ENCODE measurements at regions not wholly inside any gene's neighbourhood (a gene's known extent, or its start where the extent isn't known, plus 50 kb on each side); places are given as distances from the start of the nearest gene placed in this dataset.

DNA sequence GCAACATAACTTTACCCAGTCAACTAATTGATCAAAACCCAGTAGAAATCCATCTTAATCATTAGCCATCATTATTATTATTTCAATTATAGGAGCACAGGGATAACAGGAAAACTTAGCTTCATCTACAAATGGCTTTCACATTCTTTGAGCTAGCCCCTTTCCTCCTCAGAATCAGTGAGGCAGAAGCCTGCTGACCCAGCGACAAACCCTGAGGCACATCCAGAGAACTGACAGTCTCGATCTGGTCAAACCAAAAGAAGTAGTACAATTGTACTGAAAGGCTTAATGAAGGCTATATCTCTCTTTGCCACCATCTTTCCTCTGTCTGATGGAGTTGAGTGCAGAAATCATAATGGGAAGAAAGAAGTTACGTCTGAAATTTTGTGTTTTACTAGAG, 109.8 kb upstream of the ARID2 start:
- Histone ChIP-seq H3K4me2 (ENCODE audit: insufficient read depth, low read length) (no peak overlapping the region), H2AFZ (ENCODE audit: low read length) (no peak overlapping the region), H3K4me1 (ENCODE audit: insufficient read depth, low read length) (peaks cover 9% of the 10 kb centered on the region), H3K4me3 (ENCODE audit: insufficient read depth, low read length) (no peak overlapping the region), H3K79me2 (ENCODE audit: insufficient read depth, low read length) (no peaks in the 10 kb centered on the region), H3K27ac (ENCODE audit: low read depth, low read length) (no peak overlapping the region), H3K36me3 (ENCODE audit: insufficient read depth, low read length) (no peaks in the 10 kb centered on the region), H3K9me3 (ENCODE audit: low read depth, low read length) (no peaks in the 10 kb centered on the region), H3K27me3 (ENCODE audit: insufficient read depth, low read length) (no peaks in the 10 kb centered on the region), H4K20me1 (ENCODE audit: insufficient read depth, low read length) (no peaks in the 10 kb centered on the region)
- DNase-seq (ENCODE audit: insufficient read length, low spot score, missing footprints) = peak; percentile 68
- TF ChIP-seq, protein P1, sequence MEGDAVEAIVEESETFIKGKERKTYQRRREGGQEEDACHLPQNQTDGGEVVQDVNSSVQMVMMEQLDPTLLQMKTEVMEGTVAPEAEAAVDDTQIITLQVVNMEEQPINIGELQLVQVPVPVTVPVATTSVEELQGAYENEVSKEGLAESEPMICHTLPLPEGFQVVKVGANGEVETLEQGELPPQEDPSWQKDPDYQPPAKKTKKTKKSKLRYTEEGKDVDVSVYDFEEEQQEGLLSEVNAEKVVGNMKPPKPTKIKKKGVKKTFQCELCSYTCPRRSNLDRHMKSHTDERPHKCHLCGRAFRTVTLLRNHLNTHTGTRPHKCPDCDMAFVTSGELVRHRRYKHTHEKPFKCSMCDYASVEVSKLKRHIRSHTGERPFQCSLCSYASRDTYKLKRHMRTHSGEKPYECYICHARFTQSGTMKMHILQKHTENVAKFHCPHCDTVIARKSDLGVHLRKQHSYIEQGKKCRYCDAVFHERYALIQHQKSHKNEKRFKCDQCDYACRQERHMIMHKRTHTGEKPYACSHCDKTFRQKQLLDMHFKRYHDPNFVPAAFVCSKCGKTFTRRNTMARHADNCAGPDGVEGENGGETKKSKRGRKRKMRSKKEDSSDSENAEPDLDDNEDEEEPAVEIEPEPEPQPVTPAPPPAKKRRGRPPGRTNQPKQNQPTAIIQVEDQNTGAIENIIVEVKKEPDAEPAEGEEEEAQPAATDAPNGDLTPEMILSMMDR (IDR thresholded peaks at IDR 0.05; ENCODE audit: extremely low read depth, low read depth, low read length) = no peak

DNA sequence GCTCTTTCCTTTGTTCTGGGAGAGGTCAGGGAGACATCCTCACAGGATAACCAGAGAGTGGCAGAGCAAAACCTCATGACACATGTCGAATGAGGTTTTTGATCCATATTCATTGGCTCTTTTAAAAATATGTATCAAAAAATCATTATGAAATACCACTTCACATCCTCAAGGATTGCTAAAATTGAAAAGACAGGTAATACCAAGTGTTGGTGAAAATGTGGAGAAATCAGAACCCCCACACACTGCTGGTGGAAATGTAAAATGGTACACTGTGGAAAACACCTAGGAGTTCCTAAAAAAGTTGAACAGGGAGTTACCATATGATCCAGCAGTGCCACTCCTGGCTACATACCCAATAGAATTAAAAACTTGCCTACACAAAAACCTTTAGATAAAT, 107.8 kb upstream of the ARID2 start:
- Histone ChIP-seq H3K4me1 (ENCODE audit: insufficient read depth, low read length) (no peaks in the 10 kb centered on the region), H3K4me2 (ENCODE audit: insufficient read depth, low read length) (no peak overlapping the region), H3K27me3 (ENCODE audit: insufficient read depth, low read length) (no peaks in the 10 kb centered on the region), H3K4me3 (ENCODE audit: insufficient read depth, low read length) (no peak overlapping the region), H4K20me1 (ENCODE audit: insufficient read depth, low read length) (no peaks in the 10 kb centered on the region), H3K36me3 (ENCODE audit: insufficient read depth, low read length) (no peaks in the 10 kb centered on the region), H2AFZ (ENCODE audit: low read length) (no peak overlapping the region), H3K27ac (ENCODE audit: low read depth, low read length) (no peak overlapping the region), H3K79me2 (ENCODE audit: insufficient read depth, low read length) (no peaks in the 10 kb centered on the region), H3K9me3 (ENCODE audit: low read depth, low read length) (no peaks in the 10 kb centered on the region)
- DNase-seq (ENCODE audit: insufficient read length, low spot score, missing footprints) = no peak
- TF ChIP-seq, protein P1 (IDR thresholded peaks at IDR 0.05; ENCODE audit: extremely low read depth, low read depth, low read length) = no peak

DNA sequence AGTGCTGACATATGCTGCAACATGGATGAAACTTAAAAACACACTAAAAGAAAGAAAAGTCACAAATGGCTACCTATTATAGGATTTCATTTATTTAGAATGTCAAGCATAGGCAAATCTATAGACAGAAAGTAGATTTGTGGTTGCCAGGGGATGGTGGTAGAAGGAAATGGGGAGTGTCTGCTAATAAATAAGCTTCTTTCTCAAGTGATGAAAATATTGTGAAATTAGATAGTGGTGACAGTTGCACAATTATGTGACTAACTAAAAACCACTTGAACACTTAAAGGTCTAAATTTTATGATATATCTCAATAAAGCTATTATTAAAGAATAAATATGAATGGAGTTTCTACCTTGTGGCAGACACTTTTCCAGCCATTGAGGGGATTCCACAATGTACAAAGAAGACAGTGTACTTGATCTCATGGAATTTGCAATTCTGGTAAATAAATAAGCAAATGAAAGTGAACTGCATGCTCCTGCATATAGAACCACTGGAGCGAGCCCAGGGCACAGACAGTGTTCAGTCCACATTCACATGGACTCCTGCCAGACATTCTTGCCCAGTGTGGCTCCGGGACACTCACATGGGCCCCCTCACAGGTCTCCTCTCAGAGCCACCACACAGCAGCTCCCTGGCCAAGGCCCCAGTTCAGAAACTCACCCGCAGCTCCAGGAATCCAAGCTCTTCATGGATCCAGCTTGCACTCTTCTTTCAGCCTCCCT, 107.1 kb upstream of the ARID2 start:
- TF ChIP-seq, protein P1 (IDR thresholded peaks at IDR 0.05; ENCODE audit: extremely low read depth, low read depth, low read length) = no peak

DNA sequence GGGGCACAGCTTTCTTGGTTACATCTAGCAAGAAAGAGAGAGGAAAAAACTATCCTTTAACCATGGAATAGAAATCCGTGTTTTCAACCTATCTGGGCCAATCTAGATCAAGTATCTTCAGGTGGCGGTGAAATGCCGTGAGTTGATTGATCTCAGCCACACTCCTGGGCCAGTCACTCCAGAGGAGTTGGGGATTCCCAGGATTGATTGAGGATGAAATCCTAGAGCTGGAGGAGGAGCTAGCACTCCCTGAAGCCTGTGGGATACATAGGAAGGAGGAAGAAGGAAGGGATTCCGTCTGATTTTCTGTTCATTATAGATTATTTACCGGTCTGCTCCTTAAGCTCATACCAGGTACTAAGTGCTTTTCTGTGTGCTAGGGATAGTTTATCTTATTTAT, 106.3 kb upstream of the ARID2 start:
- Histone ChIP-seq H3K79me2 (ENCODE audit: insufficient read depth, low read length) (no peaks in the 10 kb centered on the region), H3K36me3 (ENCODE audit: insufficient read depth, low read length) (no peaks in the 10 kb centered on the region), H2AFZ (ENCODE audit: low read length) (no peak overlapping the region), H3K4me3 (ENCODE audit: insufficient read depth, low read length) (no peak overlapping the region), H4K20me1 (ENCODE audit: insufficient read depth, low read length) (no peaks in the 10 kb centered on the region), H3K4me2 (ENCODE audit: insufficient read depth, low read length) (no peak overlapping the region), H3K27ac (ENCODE audit: low read depth, low read length) (no peak overlapping the region), H3K27me3 (ENCODE audit: insufficient read depth, low read length) (no peaks in the 10 kb centered on the region), H3K4me1 (ENCODE audit: insufficient read depth, low read length) (no peaks in the 10 kb centered on the region), H3K9me3 (ENCODE audit: low read depth, low read length) (no peaks in the 10 kb centered on the region)
- no peak for DNase-seq (ENCODE audit: insufficient read length, low spot score, missing footprints)
- TF ChIP-seq, protein P1 (IDR thresholded peaks at IDR 0.05; ENCODE audit: extremely low read depth, low read depth, low read length) = no peak

More for the DNA sequence above, 107.1 kb upstream of the ARID2 start:
- H3K36me3 ChIP-seq (ENCODE audit: insufficient read depth, low read length) = no peaks in the 10 kb centered on the region
- no peak overlapping the region for H3K4me3 ChIP-seq (ENCODE audit: insufficient read depth, low read length)
- H3K27ac ChIP-seq (ENCODE audit: low read depth, low read length) = no peak overlapping the region
- no peaks in the 10 kb centered on the region for H3K27me3 ChIP-seq (ENCODE audit: insufficient read depth, low read length)
- no peaks in the 10 kb centered on the region for H3K9me3 ChIP-seq (ENCODE audit: low read depth, low read length)
- no peaks in the 10 kb centered on the region for H3K4me1 ChIP-seq (ENCODE audit: insufficient read depth, low read length)
- H3K4me2 ChIP-seq (ENCODE audit: insufficient read depth, low read length) = no peak overlapping the region
- no peak overlapping the region for H2AFZ ChIP-seq (ENCODE audit: low read length)
- no peaks in the 10 kb centered on the region for H4K20me1 ChIP-seq (ENCODE audit: insufficient read depth, low read length)
- H3K79me2 ChIP-seq (ENCODE audit: insufficient read depth, low read length) = no peaks in the 10 kb centered on the region
- no peak for DNase-seq (ENCODE audit: insufficient read length, low spot score, missing footprints)
